HG03520 (cell line): ENCODE measurements at regions not wholly inside any gene's neighbourhood (a gene's known extent, or its start where the extent isn't known, plus 50 kb on each side); places are given as distances from the start of the nearest gene placed in this dataset.

ENCODE experiments used
- ATAC-seq: cut with Tn5 transposase; IDR thresholded peaks from one replicate; pipeline ENCODE4 v1.9.1; 2021; ENCODE audit warnings: mild to moderate bottlenecking, moderate library complexity; ENCODE audit not compliant: unreplicated experiment

GRCh38 chr7:35399840-35400239, 145.9 kb upstream of the TBX20 start:
- no peak for ATAC-seq

- ATAC-seq, result no peak
Observed at GRCh38 chr7:35399216-35399615, 145.3 kb upstream of the TBX20 start.

- no peak for ATAC-seq
Observed at GRCh38 chr7:35398518-35398917, 144.6 kb upstream of the TBX20 start.

- no peak for ATAC-seq
Observed at GRCh38 chr7:35390146-35390545, 136.2 kb upstream of the TBX20 start.

GRCh38 chr7:35389636-35390035, 135.7 kb upstream of the TBX20 start:
- no peak for ATAC-seq

- ATAC-seq, result no peak
Observed at GRCh38 chr7:35386816-35387706, 133.2 kb upstream of the TBX20 start.

GRCh38 chr7:35386082-35386815, 132.3 kb upstream of the TBX20 start:
- ATAC-seq, result no peak

GRCh38 chr7:35384761-35385700, 131.1 kb upstream of the TBX20 start:
- ATAC-seq, result no peak

GRCh38 chr7:35380739-35381224, 126.9 kb upstream of the TBX20 start:
- no peak for ATAC-seq

- ATAC-seq, result no peak
Observed at GRCh38 chr7:35379481-35379880, 125.6 kb upstream of the TBX20 start.

GRCh38 chr7:35375516-35375915, 121.6 kb upstream of the TBX20 start:
- ATAC-seq, result no peak

GRCh38 chr7:35374858-35375257, 121.0 kb upstream of the TBX20 start:
- ATAC-seq, result no peak

GRCh38 chr7:35371221-35371620, 117.3 kb upstream of the TBX20 start:
- ATAC-seq, result no peak

GRCh38 chr7:35370687-35371086, 116.8 kb upstream of the TBX20 start:
- ATAC-seq, result no peak

- ATAC-seq, result no peak
Observed at GRCh38 chr7:35366167-35367155, 112.6 kb upstream of the TBX20 start.

- no peak for ATAC-seq
Observed at GRCh38 chr7:35365523-35365922, 111.6 kb upstream of the TBX20 start.

- ATAC-seq, result no peak
Observed at GRCh38 chr7:35362341-35362740, 108.4 kb upstream of the TBX20 start.

- no peak for ATAC-seq
Observed at GRCh38 chr7:35359423-35359822, 105.5 kb upstream of the TBX20 start.

- ATAC-seq, result no peak
Observed at GRCh38 chr7:35356495-35356894, 102.6 kb upstream of the TBX20 start.

GRCh38 chr7:35355911-35356310, 102.0 kb upstream of the TBX20 start:
- ATAC-seq, result no peak
